B cell (primary cell): ENCODE measurements at regions not wholly inside any gene's neighbourhood (a gene's known extent, or its start where the extent isn't known, plus 50 kb on each side); places are given as distances from the start of the nearest gene placed in this dataset.

ENCODE experiments used
- ATAC-seq: fragments of 200-7000 bp; cut with Tn5 transposase; one replicate; pipeline ENCODE4 v1.10.0; 2021; ENCODE audit warnings: low read depth, mild to moderate bottlenecking, moderate number of reproducible peaks, moderate library complexity
- CTCF ChIA-PET: fragments of 350-600 bp; sonication (Branson Sonifier 250); formaldehyde crosslinking; loops from one replicate; lab custom pipeline; 2021; ENCODE audit warnings: antibody characterized with exemption, inconsistent platforms; lab: Charles Lee
- POLR2A ChIA-PET: fragments of 350-600 bp; sonication (Branson Sonifier 250); formaldehyde crosslinking; loops from one replicate; lab custom pipeline; 2021; ENCODE audit warnings: antibody characterized with exemption; lab: Charles Lee
- DNase-seq: peaks from one replicate; pipeline ENCODE4 v3.0.0; 2013
- H2AFZ ChIP-seq: 2 replicates; pipeline ENCODE4 v1.6.1; 2012; ENCODE audit warnings: mild to moderate bottlenecking, low read depth, low read length; ENCODE audit not compliant: insufficient read depth, poor library complexity, severe bottlenecking
- H3K27ac ChIP-seq, 2 donors: 1 replicate in 1 of 2; 2 replicates in 1 of 2; pipeline ENCODE4 v1.5.1; 2012 to 2013; ENCODE audit warnings: low read length in 2 of 2, mild to moderate bottlenecking in 2 of 2, moderate library complexity in 1 of 2
- H3K27me3 ChIP-seq, 4 experiments: fragments of 200-600 bp in 1 of 4; sonication (generic) in 1 of 4; replicated peaks in 1 of 4; 1 replicate in 2 of 4; 2 replicates in 2 of 4; pipeline versions ENCODE4 v1.6.1 to v1.7.0; 2013 to 2016; ENCODE audit warnings: low read length in 3 of 4, mild to moderate bottlenecking in 2 of 4, mixed read lengths in 1 of 4, moderate library complexity in 1 of 4; ENCODE audit not compliant: insufficient read depth in 4 of 4, control insufficient read depth in 3 of 4; ENCODE audit errors: control extremely low read depth in 1 of 4
- H3K36me3 ChIP-seq, 2 experiments: replicated peaks in 1 of 2; 1 replicate in 1 of 2; 2 replicates in 1 of 2; pipeline versions ENCODE4 v1.6.1 to v1.7.1; 2013; ENCODE audit warnings: low read length in 1 of 2; ENCODE audit not compliant: insufficient read depth in 2 of 2, control insufficient read depth in 1 of 2; ENCODE audit errors: control extremely low read depth in 1 of 2, extremely low read depth in 1 of 2
- H3K4me1 ChIP-seq, 2 donors: fragments of 200-600 bp in 1 of 2; sonication (generic) in 1 of 2; 1 replicate in 1 of 2; 2 replicates in 1 of 2; pipeline versions ENCODE4 v1.5.1 to v1.6.1; 2013 to 2017; ENCODE audit warnings: low read length in 2 of 2; ENCODE audit not compliant: control insufficient read depth in 2 of 2, insufficient read depth in 2 of 2
- H3K4me2 ChIP-seq: replicated peaks from 2 replicates; pipeline ENCODE3; 2012; ENCODE audit warnings: mild to moderate bottlenecking, low read depth, low read length; ENCODE audit not compliant: poor library complexity, severe bottlenecking
- H3K4me3 ChIP-seq, 5 experiments: fragments of 200-600 bp in 1 of 5; sonication (generic) in 1 of 5; 1 replicate in 3 of 5; 2 replicates in 2 of 5; pipeline versions ENCODE4 v1.5.1 to v1.7.0; 2011 to 2016; ENCODE audit warnings: low read length in 4 of 5, mild to moderate bottlenecking in 4 of 5, low read depth in 2 of 5, control low read depth in 1 of 5, moderate library complexity in 1 of 5; ENCODE audit not compliant: insufficient read depth in 1 of 5; ENCODE audit errors: control extremely low read depth in 1 of 5, extremely low read depth in 1 of 5
- H3K79me2 ChIP-seq: fragments of 200-600 bp; sonication (generic); one replicate; pipeline ENCODE4 v1.6.0; 2016; ENCODE audit warnings: low read length; ENCODE audit not compliant: control insufficient read depth, insufficient read depth
- H3K9ac ChIP-seq: fragments of 200-600 bp; sonication (generic); 2 replicates; pipeline ENCODE4 v1.6.1; 2017; ENCODE audit warnings: mild to moderate bottlenecking, low read length, moderate library complexity
- H3K9me3 ChIP-seq, 3 donors: one replicate each; pipeline versions ENCODE4 v1.6.1 to v1.7.1; 2013; ENCODE audit warnings: low read length in 2 of 3; ENCODE audit not compliant: control insufficient read depth in 2 of 3, insufficient read depth in 1 of 3; ENCODE audit errors: control extremely low read depth in 1 of 3
- H4K20me1 ChIP-seq: 2 replicates; pipeline ENCODE4 v1.6.0; 2012; ENCODE audit warnings: mild to moderate bottlenecking, low read length; ENCODE audit not compliant: insufficient read depth, control insufficient read depth, poor library complexity, severe bottlenecking
- H3K27ac Mint-ChIP-seq: one replicate; pipeline ENCODE4 v1.8.0; 2021; ENCODE audit warnings: mixed read lengths
- H3K27me3 Mint-ChIP-seq: one replicate; pipeline ENCODE4 v1.8.0; 2021; ENCODE audit warnings: mixed read lengths
- H3K4me1 Mint-ChIP-seq: one replicate; pipeline ENCODE4 v1.8.0; 2021; ENCODE audit warnings: mixed read lengths
- H3K4me3 Mint-ChIP-seq: one replicate; pipeline ENCODE4 v1.8.0; 2021; ENCODE audit warnings: mixed read lengths
- H3K9me3 Mint-ChIP-seq: one replicate; pipeline ENCODE4 v1.8.0; 2022; ENCODE audit warnings: mixed read lengths; ENCODE audit not compliant: insufficient read depth
- CTCF ChIP-seq: fragments of 200-600 bp; IDR thresholded peaks from one replicate; pipeline ENCODE4 v1.8.0; 2022; ENCODE audit warnings: antibody characterized with exemption, mild to moderate bottlenecking
- EZH2 ChIP-seq: IDR thresholded peaks from 2 replicates; pipeline ENCODE4 v1.6.1; 2012; ENCODE audit warnings: borderline replicate concordance, low read depth, mild to moderate bottlenecking, moderate library complexity, low read length; ENCODE audit not compliant: insufficient read depth, poor library complexity, severe bottlenecking
- WGBS: methylation state at CpG from one replicate; pipeline ENCODE4 v1.1.5; 2013; ENCODE audit warnings: missing lambda C conversion rate; ENCODE audit not compliant: insufficient coverage; 5-methylcytosine and 5-hydroxymethylcytosine counted together
- intact Hi-C: fragments of 100-400 bp; cut with micrococcal nuclease; formaldehyde crosslinking; loops from one replicate; pipeline ENCODE4 v1.10.0; 2022

GRCh38 chr6:141956046-141956761, 176.5 kb upstream of the GJE1 start:
- ChIA-PET POLR2A (no interaction called here), CTCF (no interaction called here)
- no peaks in the 10 kb centered on the region for H3K27me3 ChIP-seq
- TF ChIP-seq CTCF (no peak), EZH2 (no peak)
- no peak overlapping the region for H3K4me2 ChIP-seq
- no peaks in the 10 kb centered on the region for H3K79me2 ChIP-seq
- Mint-ChIP-seq H3K4me3 (no peak overlapping the region), H3K9me3 (peaks cover 12% of the 10 kb centered on the region), H3K4me1 (no peaks in the 10 kb centered on the region), H3K27me3 (no peaks in the 10 kb centered on the region), H3K27ac (no peak overlapping the region)
- DNase-seq (no peak), ATAC-seq (no peak)
- whole genome bisulfite sequencing: 85% methylated on average over 3 of the region's 3 CpGs
- H3K36me3 ChIP-seq: no peaks in the 10 kb centered on the region
- no peak overlapping the region for H3K4me3 ChIP-seq
- no peak overlapping the region for H2AFZ ChIP-seq
- intact Hi-C loops: no loop called here
- H3K9ac ChIP-seq: no peak overlapping the region
- H3K9me3 ChIP-seq: peaks cover 0 to 13% (median 7%) of the 10 kb centered on the region in 3 donors
- H3K27ac ChIP-seq: no peak overlapping the region
- no peaks in the 10 kb centered on the region for H4K20me1 ChIP-seq
- H3K4me1 ChIP-seq: no peaks in the 10 kb centered on the region

GRCh38 chr6:141953072-141953471, 179.7 kb upstream of the GJE1 start:
- no peaks in the 10 kb centered on the region for H3K4me1 ChIP-seq
- intact Hi-C loops: no loop called here

More at GRCh38 chr6:141953072-141953471, 179.7 kb upstream of the GJE1 start:
- no peaks in the 10 kb centered on the region for H3K27me3 ChIP-seq
- H3K36me3 ChIP-seq: no peaks in the 10 kb centered on the region
- Mint-ChIP-seq H3K9me3 (peaks cover 12% of the 10 kb centered on the region), H3K27me3 (no peaks in the 10 kb centered on the region), H3K27ac (no peak overlapping the region), H3K4me3 (no peak overlapping the region), H3K4me1 (no peaks in the 10 kb centered on the region)
- H3K79me2 ChIP-seq: no peaks in the 10 kb centered on the region
- H2AFZ ChIP-seq: no peak overlapping the region
- H4K20me1 ChIP-seq: no peaks in the 10 kb centered on the region
- DNase-seq (no peak), ATAC-seq (no peak)
- no peak overlapping the region for H3K27ac ChIP-seq
- H3K4me2 ChIP-seq: no peak overlapping the region
- H3K4me3 ChIP-seq: no peak overlapping the region
- no peak overlapping the region for H3K9ac ChIP-seq
- ChIA-PET CTCF (no interaction called here), POLR2A (no interaction called here)
- TF ChIP-seq CTCF: no peak
- no peak for TF ChIP-seq EZH2
- H3K9me3 ChIP-seq: peaks cover 0 to 13% (median 7%) of the 10 kb centered on the region in 3 donors
